ENCODE measurements at regions not wholly inside any gene's neighbourhood (a gene's known extent, or its start where the extent isn't known, plus 50 kb on each side); places are given as distances from the start of the nearest gene placed in this dataset.

- WGBS: 90% methylated on average over 2 of the region's 2 CpGs
These were observed 163.6 kb upstream of the SIX2 start for GRCh38 chr2:45172760-45173392.

More at GRCh38 chr2:45172760-45173392, 163.6 kb upstream of the SIX2 start:
- TF ChIP-seq ZBTB33 (IDR thresholded peaks at IDR 0.05) (no peak), NR2F2 (IDR thresholded peaks at IDR 0.05) (no peak), HNF4A (conservative IDR thresholded peaks at IDR 0.05) (no peak), SP1 (IDR thresholded peaks at IDR 0.05) (no peak), GABPA (IDR thresholded peaks at IDR 0.05 in 1 of 2, conservative IDR thresholded peaks at IDR 0.05 in 1 of 2) (no peak), REST (IDR thresholded peaks at IDR 0.05) (no peak), CTCF (IDR thresholded peaks at IDR 0.05; ENCODE audit: low read depth, low read length, missing input control) (no peak)
- no peak for DNase-seq (ENCODE audit: low spot score)
- Histone ChIP-seq H3K9ac (ENCODE audit: low read depth in 1 of 2, low read length in 2 of 2) (no peak overlapping the region), H3K9me3 (ENCODE audit: control insufficient read depth in 4 of 4, low read length in 3 of 4) (no peaks in the 10 kb centered on the region), H3K27me3 (ENCODE audit: control insufficient read depth in 4 of 4, insufficient read depth in 4 of 4, low read length in 3 of 4) (peaks cover 0 to 15% (median 0%) of the 10 kb centered on the region in 4 donors), H3K4me3 (ENCODE audit: low read depth in 1 of 3, low read length in 3 of 3) (no peak overlapping the region), H3K4me1 (ENCODE audit: control insufficient read depth in 4 of 4, insufficient read depth in 4 of 4, low read length in 3 of 4) (peaks cover 7 to 24% (median 15%) of the 10 kb centered on the region in 4 donors), H3K36me3 (ENCODE audit: control insufficient read depth in 4 of 4, insufficient read depth in 3 of 4, low read depth in 1 of 4, low read length in 3 of 4) (no peaks in the 10 kb centered on the region), H3K27ac (ENCODE audit: low read depth in 1 of 2, low read length in 2 of 2) (no peak overlapping the region)
